GM19025 (cell line): ENCODE measurements at regions not wholly inside any gene's neighbourhood (a gene's known extent, or its start where the extent isn't known, plus 50 kb on each side); places are given as distances from the start of the nearest gene placed in this dataset.

Experiments used
- ATAC-seq: cut with Tn5 transposase; IDR thresholded peaks from one replicate; pipeline ENCODE4 v1.9.1; 2021; ENCODE audit warnings: mild to moderate bottlenecking, low read depth, moderate library complexity; ENCODE audit not compliant: unreplicated experiment

DNA sequence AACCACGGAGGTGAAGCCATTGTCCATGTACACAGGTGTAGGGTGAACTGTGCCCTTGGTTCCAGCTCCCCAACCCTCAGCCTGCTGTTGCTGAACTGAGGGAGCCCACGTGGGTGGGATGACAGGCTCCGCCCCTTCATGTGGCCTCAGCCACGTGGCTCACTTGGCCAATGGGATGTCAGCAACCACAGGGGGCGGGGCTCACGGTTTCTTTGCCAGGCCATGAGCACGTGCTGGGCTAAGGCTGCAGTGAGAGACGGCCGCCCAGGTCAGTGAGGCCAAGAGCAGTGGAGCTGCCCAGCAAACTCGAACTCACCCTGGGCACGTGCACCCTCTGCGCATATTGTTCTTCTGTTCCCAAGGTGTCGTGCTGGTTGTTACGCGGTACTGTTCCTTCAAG is 282.6 kb downstream of the IRF8 start:
- ATAC-seq, result no peak

DNA sequence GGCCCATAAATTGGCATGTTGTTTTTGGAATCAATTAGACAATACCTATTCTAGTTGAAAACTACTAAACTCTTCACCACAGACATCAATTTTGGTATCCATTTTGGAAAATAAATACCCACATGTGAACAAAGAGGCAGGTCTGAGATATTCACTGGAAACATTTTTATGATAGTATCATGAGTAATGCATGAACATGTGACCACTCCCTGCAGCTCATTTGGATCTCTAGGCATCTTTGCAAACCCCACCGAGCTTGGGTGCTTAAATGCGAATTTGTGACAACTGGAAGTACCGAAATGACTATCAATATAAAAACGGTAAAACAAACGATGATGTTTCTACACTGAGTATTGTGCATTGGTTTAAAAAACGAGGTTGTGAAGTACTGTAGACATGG is 285.2 kb downstream of the IRF8 start:
- ATAC-seq, result no peak

- no peak for ATAC-seq
Observed at GRCh38 chr16:86185089-86185488, 286.1 kb downstream of the IRF8 start.

DNA sequence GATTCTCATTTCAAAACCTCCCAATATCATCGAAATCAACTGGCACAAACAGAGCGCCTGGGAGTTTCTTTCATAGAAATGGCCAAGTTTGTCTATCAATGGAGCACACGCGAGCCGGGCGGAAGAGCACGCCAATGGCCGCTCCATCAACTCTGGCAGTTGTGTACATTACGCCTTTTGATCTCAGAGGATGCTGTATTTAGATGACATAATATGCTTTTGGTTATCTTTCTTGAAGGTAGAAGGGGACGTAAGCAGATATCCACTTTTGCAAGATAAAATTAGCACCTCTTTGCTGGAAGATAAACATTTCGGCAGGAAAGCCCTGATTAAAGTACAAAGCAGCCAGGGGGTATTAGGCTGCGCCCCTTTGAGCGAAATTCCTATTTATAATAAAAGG is 287.4 kb downstream of the IRF8 start:
- no peak for ATAC-seq

GRCh38 chr16:86189934-86190333 is 291.0 kb downstream of the IRF8 start:
- ATAC-seq, result no peak

- ATAC-seq, result no peak
Observed at GRCh38 chr16:86191663-86192062, 292.7 kb downstream of the IRF8 start.

DNA sequence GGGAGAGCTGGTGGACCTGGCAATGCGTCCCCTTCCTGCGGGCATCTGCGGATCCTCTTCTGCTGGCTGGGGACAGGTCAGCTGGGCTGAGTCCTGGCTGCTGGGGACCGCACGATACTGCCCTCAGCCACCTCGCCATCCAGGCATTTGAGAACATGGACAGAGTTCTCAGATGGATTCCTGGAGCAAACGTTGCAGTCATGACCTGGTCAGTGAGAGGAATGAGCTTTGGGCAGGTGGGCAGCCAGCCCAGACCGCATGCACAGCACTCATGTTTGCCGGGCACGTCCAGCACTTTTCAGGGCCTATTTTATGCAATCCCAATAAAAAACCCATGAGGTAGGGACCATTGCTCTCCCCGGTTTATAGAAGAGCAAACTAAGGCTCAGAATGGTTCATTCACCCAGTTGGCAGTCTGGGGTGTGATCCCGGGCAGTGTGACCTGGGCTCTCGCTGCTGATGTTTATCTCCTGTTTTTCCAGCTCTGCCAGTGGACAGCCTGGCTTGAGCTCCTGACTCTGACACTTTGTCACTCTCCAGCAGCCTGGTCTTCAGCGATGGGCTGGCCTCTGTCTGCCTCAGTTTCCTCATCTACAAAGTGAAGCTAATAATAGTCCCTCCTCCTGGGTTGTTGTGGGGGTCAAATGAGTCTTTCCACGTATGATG is 294.7 kb downstream of the IRF8 start:
- ATAC-seq, result no peak

GRCh38 chr16:86195863-86196630 is 297.1 kb downstream of the IRF8 start:
- no peak for ATAC-seq

GRCh38 chr16:86196687-86197391 is 297.9 kb downstream of the IRF8 start:
- no peak for ATAC-seq

- ATAC-seq, result no peak
Observed at GRCh38 chr16:86198206-86199118, 299.5 kb downstream of the IRF8 start.

GRCh38 chr16:86199182-86199581 is 300.2 kb downstream of the IRF8 start:
- ATAC-seq, result no peak

DNA sequence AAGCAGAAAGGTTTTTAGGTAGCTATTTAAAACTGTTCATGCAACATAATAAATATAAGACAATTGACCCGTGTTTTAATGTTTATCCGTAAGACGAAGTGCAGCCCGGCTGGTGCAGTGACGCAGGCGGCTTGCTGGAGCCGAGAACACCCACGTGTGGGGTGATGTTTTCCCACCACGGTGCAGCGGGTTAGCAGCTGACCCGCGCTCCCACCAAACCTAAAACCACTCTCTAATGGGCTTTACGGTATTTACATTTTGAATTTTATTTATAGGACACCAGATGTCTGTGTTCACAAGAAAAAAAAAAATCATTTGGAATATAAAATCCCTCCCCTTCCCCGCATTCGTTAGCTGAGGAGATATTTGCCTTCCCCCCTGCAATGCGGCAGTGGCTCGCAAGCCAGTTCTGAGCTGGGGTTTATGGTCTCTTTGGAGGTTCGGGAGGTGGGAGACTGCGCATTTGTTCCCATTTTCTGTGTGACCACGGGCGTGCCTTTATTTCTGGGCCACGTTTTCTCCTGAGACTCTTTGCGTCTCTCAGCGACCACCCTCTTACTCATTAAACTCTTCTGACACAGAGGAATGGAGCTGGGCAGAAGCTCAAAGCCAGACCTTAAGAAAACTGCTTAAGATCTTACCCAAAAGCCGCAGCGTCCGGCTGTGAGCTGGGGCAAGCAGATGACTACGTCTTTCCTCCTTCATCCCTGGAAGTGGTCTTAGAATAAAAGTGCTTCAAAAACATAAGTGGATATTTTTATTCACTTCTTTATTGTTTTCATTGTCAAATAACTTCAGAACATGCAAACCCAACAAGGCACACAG is 301.1 kb downstream of the IRF8 start:
- no peak for ATAC-seq

- no peak for ATAC-seq
Observed at GRCh38 chr16:86200722-86201121, 301.8 kb downstream of the IRF8 start.

GRCh38 chr16:86201746-86202145 is 302.8 kb downstream of the IRF8 start:
- no peak for ATAC-seq

DNA sequence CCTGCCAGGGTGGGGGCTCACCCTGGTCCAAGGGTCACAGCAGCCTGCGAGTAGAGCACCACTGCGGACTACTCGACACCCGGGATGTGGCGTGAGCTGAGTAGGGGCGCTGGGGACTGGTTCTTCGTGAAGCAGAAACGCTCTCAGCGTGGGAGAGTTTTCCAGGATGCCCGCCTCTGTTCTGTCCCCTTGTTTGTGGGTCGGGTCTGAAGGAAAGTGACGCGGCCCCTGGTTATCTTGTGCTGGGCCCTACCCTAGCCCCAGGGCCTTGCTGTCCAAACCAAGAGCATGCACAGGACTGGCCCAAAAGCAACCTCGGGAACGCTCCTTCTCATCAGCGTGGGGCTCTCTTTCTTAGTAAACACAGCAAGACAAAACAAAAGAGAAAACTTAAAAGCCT is 303.3 kb downstream of the IRF8 start:
- ATAC-seq, result no peak

- ATAC-seq, result no peak
Observed at GRCh38 chr16:86202760-86203426, 303.9 kb downstream of the IRF8 start.

- ATAC-seq, result no peak
Observed at GRCh38 chr16:86203557-86204275, 304.8 kb downstream of the IRF8 start.

DNA sequence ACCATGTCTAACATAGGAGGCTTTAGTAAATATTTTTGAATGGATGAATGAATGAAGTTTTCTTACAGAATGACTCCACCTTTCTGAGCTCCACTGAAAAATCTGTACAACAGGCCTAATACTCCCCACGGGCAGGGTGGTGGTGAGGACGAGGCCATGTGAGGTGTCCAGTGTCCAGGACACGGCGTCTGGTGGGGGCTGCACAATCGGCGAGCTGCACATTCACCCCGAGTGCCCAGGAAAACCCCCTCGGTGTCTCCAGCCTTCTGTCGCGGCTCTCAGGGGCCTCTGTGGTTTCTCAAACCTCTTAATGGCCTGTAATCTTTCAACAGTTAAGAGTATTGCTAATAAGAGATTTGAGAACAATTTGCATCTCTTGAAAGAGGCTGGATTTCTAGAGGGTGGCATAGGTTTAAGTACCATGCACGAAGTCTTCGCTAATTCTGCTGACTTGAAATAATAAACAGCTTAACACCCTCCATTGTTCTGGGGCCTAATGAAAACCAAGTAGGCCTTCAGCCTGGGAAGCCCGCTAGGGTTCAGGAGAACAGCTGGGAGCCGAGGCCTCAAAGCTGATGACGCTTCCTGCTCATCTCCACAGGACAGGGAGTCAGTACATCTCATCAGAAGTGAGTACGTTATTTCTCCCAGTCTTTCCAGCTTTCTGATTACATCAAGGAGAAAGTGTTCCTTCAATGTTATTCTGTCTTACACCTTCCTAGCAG is 304.6 kb upstream of the FOXF1 start:
- no peak for ATAC-seq
